HG03280 (cell line): ENCODE measurements at regions not wholly inside any gene's neighbourhood (a gene's known extent, or its start where the extent isn't known, plus 50 kb on each side); places are given as distances from the start of the nearest gene placed in this dataset.

Source experiments
- ATAC-seq: cut with Tn5 transposase; IDR thresholded peaks from one replicate; pipeline ENCODE4 v1.9.1; 2021; ENCODE audit warnings: mild to moderate bottlenecking, moderate library complexity; ENCODE audit not compliant: unreplicated experiment

GRCh38 chr16:86410081-86410480 is 100.2 kb upstream of the FOXF1 start:
- no peak for ATAC-seq

GRCh38 chr16:86410529-86410928 is 99.8 kb upstream of the FOXF1 start:
- no peak for ATAC-seq

- ATAC-seq: no peak
These were observed 98.4 kb upstream of the FOXF1 start for GRCh38 chr16:86411897-86412296.

- no peak for ATAC-seq
These were observed 95.2 kb upstream of the FOXF1 start for GRCh38 chr16:86414991-86415740.

DNA sequence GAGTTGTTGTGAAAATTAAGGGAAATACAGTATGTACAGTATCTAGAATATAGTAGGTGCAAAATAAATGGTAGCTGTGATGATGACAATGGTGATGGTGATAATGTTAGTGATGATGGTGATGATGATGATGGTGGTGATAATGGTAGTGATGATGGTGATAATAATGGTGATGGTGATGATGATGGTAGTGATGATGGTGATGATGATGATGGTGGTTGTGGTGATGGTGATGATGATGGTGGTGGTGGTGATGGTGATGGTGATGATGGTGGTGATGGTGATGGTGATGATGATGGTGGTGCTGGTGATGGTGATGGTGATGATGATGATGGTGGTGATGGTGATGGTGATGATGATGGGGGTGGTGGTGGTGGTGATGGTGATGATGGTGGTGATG is 91.3 kb upstream of the FOXF1 start:
- no peak for ATAC-seq

GRCh38 chr16:86419518-86419917 is 90.8 kb upstream of the FOXF1 start:
- no peak for ATAC-seq

DNA sequence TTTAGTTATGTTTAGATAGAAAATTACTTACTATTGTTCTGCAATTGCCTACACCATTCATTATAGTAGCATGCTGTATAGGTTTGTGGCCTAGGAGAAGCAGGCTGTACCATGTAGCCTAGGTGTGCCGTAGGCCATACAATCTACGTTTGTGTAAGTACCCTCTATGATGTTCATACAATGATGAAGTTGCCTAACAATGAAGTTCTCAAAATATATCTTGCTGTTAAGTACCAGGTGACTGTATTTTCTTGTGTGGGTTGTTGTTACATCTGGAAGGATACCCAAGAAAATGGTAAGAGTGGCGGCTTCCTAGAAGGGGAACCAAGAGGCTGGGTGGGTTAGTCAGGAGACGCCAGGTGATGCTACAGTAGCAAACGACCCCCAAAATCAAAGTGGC is 88.3 kb upstream of the FOXF1 start:
- ATAC-seq: no peak

- no peak for ATAC-seq
These were observed 85.9 kb upstream of the FOXF1 start for GRCh38 chr16:86424398-86424797.

GRCh38 chr16:86424985-86425384 is 85.3 kb upstream of the FOXF1 start:
- ATAC-seq: no peak

- no peak for ATAC-seq
These were observed 84.2 kb upstream of the FOXF1 start for GRCh38 chr16:86426063-86426642.

DNA sequence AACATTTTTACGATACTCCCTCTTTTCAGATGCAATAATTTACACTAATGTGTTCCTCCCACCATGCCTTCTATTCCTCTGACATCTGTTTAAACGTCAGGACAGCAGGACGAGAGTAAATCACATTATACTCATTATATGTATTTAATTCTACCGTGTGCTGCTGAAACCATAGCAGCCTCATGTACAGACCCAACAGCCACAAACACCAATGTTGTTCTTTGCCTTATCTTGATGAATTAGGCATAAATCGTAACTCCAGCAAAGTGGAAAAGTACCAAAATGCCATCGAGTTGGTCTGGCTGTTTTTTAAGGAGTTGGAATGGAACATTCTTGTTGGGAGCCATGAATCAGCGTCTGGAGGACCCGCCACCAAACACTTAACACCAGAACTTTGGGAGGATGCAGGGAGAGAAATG is 82.9 kb upstream of the FOXF1 start:
- ATAC-seq: no peak

GRCh38 chr16:86428729-86429517 is 81.4 kb upstream of the FOXF1 start:
- ATAC-seq: no peak

- no peak for ATAC-seq
These were observed 80.7 kb upstream of the FOXF1 start for GRCh38 chr16:86429663-86430062.

GRCh38 chr16:86430814-86431213 is 79.5 kb upstream of the FOXF1 start:
- no peak for ATAC-seq

- no peak for ATAC-seq
These were observed 78.8 kb upstream of the FOXF1 start for GRCh38 chr16:86431540-86431939.

GRCh38 chr16:86432048-86432447 is 78.3 kb upstream of the FOXF1 start:
- ATAC-seq: no peak

DNA sequence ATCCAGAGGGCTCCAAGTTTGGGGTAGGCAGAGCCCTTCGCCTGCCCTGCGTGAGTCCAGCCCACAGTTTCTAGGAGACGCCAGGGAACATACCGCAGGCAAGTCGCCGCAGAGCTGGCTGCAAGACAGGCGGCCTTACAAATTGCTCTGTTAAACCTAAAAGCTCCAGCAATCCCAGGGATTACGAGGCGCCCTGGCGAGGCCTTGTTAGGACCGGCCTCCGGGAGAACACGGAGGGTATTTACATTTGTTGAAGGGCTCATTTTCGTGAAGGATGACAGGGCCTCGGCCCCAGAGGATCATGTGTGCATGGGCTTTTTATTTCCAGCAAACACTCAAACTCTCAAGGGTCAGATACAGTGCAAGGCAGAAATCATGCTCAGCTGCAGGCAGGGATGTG is 77.6 kb upstream of the FOXF1 start:
- no peak for ATAC-seq

DNA sequence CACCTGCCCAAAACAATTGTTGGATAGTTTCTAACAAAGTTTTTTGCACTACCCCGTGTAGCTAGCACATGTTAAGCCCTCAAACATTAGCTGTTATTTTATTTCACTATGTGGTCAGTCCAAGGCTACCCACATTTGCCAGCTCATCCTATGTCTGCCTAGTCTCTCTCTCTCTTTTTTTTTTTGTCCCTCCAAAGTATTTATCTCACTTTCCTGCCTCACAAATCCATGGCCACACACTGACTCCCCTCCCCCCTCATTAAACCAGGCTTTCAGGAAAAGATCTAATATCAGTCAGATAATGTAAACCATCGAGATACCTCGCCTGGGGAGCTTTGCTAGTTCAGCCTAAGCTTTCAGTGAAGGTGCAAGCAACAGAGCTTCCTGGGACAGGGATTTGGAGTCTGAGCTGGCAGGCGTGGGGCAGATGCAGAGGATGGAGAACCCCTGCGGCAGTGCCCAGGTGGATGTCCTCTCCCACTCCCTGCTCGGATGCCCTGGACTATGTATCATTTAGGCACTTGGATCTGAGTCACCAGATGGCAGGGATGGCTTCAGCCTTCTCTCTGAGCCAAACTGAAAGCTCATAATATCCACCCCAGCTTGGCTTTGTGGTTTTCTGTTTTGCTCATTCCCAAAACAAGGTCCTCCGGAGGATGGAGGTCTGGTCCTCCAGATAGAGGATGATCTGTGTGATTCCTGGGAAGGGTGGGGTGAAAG is 73.7 kb upstream of the FOXF1 start:
- no peak for ATAC-seq

- no peak for ATAC-seq
These were observed 73.0 kb upstream of the FOXF1 start for GRCh38 chr16:86437348-86437747.

GRCh38 chr16:86442703-86443102 is 67.6 kb upstream of the FOXF1 start:
- ATAC-seq: no peak

GRCh38 chr16:86443508-86444147 is 66.7 kb upstream of the FOXF1 start:
- ATAC-seq: no peak
